T-helper 1 cell treated with Interleukin-12 subunit alpha and Interleukin-12 subunit beta and Interleukin-4 antibody, amounts not matched to agents 30 ng/mL and 1 ng/mL, for 36 hours (primary cell): ENCODE measurements at regions not wholly inside any gene's neighbourhood (a gene's known extent, or its start where the extent isn't known, plus 50 kb on each side); places are given as distances from the start of the nearest gene placed in this dataset.

ENCODE experiments used
- intact Hi-C: fragments of 100-400 bp; cut with micrococcal nuclease; formaldehyde crosslinking; loops from one replicate; pipeline ENCODE4 v1.15.1; 2024

- intact Hi-C loops, result no loop called here
Observed at GRCh38 chr10:58969576-58969975, 206.9 kb upstream of the PHYHIPL start.

DNA sequence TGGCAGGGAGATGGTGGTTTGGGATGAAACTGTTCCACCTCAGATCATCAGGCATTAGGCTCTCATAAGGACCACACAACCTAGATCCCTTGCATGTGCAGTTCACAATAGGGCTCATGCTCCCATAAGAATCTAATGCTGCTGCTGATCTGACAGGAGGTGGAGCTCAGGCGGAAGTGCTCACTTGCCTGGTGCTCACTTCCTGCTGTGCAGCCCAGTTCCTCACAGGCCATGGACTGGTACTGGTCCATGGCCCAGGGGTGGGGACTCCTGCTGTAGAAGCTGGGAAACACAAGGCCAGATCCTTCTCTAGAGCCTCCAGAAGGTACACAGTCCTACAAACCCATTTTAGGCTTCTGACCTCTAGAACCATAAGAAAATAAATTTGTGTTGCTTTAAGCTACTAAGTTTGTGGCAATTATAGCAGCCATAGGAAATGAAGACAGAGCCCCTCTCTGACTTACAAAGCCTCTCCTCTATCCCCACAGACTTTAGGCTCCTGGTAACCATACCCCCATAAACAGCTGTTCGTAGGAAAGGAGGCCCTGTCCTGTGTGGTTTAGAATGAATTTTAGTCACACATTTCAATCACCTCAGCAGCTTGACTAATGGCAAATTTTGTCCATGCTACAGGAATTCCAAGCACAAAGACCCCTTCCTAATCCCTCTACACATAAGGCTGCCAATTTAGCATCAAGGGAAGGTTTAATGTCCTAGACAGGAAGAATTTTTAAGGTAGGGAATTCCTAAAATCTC is 206.1 kb upstream of the PHYHIPL start:
- intact Hi-C loops, result no loop called here

DNA sequence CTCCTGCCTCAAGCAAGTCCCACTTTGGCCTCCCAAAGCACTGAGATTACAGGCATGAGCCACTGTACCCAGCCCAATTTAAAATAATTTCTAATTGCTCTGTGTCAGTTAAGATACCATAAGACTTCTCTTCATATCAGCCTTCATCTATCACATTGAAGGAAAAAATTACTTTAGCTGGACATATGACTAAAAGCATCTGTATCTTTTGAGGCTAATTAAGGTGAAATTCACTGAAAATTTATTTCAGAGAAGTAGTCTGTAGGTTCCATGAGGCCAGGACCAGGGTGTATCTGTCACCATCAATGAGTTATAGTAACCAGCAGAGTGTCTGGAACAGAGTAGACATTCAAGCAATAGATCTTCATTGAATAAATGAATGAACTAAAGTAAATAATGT is 205.2 kb upstream of the PHYHIPL start:
- intact Hi-C loops, result no loop called here

DNA sequence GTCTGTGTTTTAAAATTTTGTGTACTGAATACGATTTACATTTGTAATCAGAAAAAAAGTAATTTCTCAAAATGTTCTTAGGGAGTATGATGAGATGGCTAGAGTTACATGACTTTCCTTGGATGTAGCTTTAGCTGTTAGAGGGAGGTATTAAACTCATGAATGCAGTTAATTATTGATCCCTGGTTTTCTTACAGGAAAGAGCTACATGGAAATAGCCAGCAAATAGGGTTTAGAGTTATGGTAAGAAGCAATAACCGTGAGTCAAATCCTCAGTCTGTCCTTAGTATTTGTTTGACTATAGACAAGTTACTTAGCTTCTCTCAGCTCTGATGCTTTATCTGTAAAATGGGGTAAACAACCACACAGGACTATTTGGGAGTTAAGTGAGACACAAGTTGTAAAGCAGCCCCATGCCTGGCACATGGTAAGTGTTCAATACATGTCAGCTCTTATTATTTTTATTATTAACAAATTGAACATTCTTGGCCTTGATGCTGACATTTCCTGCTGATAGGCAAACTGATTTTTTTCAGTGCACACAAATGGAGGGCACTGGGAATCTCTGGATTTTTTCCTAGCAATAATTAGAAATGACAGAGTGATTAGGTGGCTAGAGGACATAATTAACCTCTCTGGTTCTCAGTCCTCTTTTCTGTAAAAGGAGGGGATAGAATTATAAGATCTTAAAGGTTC is 204.5 kb upstream of the PHYHIPL start:
- intact Hi-C loops, result no loop called here

- intact Hi-C loops, result no loop called here
Observed at GRCh38 chr10:58972576-58973234, 203.7 kb upstream of the PHYHIPL start.

DNA sequence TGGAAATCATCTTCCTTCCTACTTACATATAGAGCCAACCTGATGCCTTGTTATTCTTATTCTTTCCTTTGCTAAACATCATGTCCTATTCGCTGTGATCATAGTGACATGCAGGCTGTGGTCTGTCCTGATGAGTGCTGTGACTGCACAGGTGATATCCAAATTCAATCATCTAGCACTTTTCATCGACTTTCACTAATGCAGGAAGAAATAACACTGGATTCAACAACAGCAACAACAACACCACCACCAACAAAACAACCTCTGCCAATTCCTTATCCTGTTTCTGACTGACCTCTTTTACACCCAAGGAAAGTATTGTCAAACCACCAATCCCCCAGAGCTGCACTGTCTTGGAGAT is 203.2 kb upstream of the PHYHIPL start:
- intact Hi-C loops, result no loop called here

GRCh38 chr10:58976254-58976653 is 200.2 kb upstream of the PHYHIPL start:
- intact Hi-C loops, result no loop called here

GRCh38 chr10:58979711-58980110 is 196.7 kb upstream of the PHYHIPL start:
- intact Hi-C loops, result no loop called here

DNA sequence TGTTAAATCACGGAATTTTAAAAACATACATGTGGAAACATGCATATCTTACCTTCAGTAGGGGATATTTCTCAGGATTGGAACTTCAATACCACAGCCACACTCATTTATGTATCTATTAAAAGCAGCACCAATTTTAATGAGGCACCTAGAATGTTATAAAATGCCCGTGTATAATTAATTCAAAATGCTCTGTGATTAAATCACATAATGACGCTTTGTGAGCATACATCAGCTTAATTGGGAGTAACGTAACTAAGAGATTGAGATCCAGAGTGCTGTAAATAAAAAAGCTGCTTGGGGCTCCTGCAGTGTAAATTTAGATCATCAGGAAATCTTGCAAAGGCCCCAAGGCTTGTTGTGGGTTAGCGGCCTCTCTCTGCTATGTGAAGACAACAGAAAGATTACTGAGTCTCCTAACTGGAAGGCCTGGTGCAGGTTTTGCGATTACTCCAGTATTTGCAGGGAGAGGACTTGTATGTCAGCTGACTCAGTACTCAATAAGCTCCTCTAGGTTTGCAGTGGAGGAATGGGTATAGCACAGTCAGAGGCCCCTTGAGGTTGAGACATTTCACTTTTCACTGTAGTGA is 195.5 kb upstream of the PHYHIPL start:
- intact Hi-C loops, result no loop called here

DNA sequence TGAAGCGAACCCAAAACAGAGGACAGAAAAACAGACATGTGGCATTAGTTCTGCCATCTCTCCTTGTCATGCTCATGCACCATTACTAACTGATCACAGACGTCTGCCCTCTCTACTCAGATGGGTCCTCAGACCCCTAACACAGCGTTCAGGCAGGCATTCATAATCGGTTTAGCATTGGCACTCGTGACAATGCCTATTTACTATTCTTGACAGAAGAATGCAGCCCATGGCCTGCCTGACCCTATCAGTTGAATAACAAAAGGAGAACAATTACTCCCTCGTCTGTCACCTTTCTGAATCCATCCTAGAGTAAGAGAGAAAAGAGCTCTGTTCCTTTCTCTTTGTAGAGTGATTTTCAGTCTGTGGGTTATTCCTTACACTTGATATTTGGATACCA is 194.6 kb upstream of the PHYHIPL start:
- intact Hi-C loops, result no loop called here

GRCh38 chr10:58982470-58983239 is 193.8 kb upstream of the PHYHIPL start:
- intact Hi-C loops, result no loop called here

- intact Hi-C loops, result no loop called here
Observed at GRCh38 chr10:58985216-58985615, 191.2 kb upstream of the PHYHIPL start.

- intact Hi-C loops, result no loop called here
Observed at GRCh38 chr10:58989486-58990039, 186.9 kb upstream of the PHYHIPL start.

GRCh38 chr10:58990693-58991092 is 185.8 kb upstream of the PHYHIPL start:
- intact Hi-C loops, result no loop called here

DNA sequence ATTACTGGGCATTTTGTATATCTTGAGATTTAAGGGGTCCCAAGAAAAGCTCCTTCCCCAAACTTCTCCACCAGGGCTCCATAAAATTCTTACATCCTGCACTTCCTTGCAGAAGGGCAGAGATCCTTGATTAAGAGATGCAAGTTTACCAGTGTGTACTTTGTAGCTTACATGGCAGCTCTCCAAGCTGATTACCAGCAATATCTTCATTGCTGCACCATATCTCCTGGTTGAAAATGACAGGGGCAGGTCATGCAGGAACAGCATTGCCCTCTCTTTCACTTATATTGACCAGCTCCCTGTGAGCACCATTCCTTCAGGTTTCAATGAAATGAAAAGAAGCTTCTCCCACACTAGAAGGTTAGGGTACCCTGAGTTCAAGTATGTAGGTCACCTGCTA is 184.6 kb upstream of the PHYHIPL start:
- intact Hi-C loops, result no loop called here

- intact Hi-C loops, result no loop called here
Observed at GRCh38 chr10:58992830-58993460, 183.5 kb upstream of the PHYHIPL start.

DNA sequence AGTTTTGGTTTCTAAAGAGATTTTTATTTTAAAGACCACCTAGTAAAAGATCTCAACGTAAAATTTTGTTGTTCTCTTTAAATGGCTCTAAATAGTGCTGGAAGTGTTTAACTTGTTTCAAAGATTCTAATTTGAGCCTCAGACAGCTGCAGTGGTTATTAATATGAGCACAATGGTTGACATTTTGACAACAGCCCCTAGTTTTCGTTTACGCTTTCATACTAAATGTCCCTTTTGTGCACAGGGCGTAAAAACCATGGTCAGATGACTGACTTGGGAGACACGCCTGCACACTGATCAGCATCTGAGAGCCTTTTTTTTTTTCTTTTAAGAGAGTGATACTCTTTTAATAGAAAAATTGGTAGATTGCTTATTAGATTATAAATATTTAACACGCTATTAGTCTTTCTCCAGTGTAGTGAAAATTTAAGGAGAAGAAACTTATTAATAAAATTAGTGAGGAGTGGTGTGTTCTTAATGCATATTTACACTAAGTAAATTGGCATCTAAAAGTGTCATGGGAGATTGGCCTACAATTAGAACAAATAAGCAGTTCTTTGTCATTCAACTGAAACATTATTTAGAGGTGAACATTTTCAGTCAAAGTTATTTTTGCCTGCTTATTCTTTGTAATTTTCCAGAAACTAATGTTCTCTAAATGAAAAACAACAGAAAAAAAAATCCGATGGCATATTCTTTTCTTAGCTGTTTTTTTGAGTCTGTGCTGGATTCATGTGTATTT is 182.8 kb upstream of the PHYHIPL start:
- intact Hi-C loops, result no loop called here

- intact Hi-C loops, result no loop called here
Observed at GRCh38 chr10:58994226-58995057, 182.0 kb upstream of the PHYHIPL start.

- intact Hi-C loops, result no loop called here
Observed at GRCh38 chr10:58995058-58995596, 181.3 kb upstream of the PHYHIPL start.
